Epithelial cell of prostate (primary cell): ENCODE measurements at regions not wholly inside any gene's neighbourhood (a gene's known extent, or its start where the extent isn't known, plus 50 kb on each side); places are given as distances from the start of the nearest gene placed in this dataset.
"Not testable (repeated sequence)": the region's sequence is repeated elsewhere in the genome, so short reads cannot be mapped to it uniquely, and the experiment has no call there.

Experiments
- DNase-seq: peaks from one replicate; pipeline ENCODE4 v3.0.0-alpha.2; 2011; ENCODE audit warnings: low read depth, low spot score
- H3K27ac ChIP-seq: fragments of 450-650 bp; 2 replicates; pipeline ENCODE4 v1.5.1; 2017; ENCODE audit warnings: mild to moderate bottlenecking

DNA sequence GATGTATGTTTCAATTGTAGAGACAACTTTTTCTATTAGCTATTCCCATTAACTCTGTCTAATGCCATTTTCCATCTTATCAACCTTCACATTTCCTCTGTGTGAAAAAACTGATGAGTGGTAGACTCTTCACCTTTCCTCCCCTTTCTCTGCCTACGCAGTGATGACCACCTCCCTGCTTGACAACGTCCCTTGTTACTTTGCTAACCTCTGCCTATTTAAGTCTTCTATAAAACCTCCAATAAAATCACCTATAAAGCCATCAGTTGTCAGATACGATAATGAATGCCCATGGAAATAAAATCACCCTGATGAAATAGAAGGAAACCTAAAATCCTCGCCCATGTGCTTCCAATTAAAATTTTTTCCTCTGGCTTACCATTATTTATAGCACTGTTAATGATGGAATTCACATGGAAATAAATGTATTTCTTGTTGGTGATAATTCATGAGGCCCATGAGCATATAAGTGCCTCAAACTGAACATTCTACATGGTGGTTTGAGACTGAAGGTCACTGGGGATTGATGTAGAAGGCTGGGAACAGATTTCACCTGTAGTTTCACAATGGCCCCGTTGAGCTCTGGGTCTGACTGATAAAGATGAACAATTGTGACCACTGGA, 1454.0 kb upstream of the SEL1L start:
- no peak overlapping the region for H3K27ac ChIP-seq
- DNase-seq: no peak

DNA sequence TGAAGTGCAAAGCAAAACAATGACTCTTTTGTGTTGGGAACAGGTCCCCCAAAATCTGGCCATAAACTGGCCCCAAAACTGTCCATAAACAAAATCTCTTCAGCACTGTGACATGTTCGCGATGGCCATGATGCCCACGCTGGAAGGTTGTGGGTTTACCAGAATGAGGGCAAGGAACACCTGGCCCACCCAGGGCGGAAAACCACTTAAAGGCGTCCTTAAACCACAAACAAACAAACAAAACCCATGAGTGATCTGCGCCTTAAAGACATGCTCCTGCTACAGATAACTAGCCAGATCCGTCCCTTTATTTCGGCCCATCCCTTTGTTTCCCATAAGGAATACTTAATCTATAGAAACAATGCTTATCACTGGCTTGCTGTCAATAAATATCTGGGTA, 1460.9 kb upstream of the SEL1L start:
- H3K27ac ChIP-seq, DNase-seq: not testable (repeated sequence)

DNA sequence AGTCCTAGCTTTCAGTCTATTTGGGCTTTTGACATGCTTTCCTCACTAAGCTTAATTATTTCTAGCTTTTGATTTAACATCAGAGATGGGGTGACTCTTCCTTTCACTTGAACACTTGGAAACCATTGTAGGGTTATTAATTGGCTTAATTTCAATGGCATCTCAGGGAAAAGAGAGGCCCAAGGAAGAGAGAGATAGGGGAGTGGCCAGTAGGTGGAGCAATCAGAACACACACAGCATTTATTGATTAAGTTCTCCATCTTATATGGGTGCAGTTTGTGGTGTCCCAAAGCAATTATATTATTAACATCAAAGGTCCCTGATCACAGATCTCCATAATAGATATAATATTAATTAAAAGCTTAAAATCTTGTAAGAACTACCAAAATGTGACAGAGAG, 1466.1 kb upstream of the SEL1L start:
- DNase-seq: no peak

GRCh38 chr14:83004456-83005006, 1470.9 kb upstream of the SEL1L start:
- DNase-seq: no peak
- no peak overlapping the region for H3K27ac ChIP-seq

More for the DNA sequence above, 1466.1 kb upstream of the SEL1L start:
- H3K27ac ChIP-seq: no peak overlapping the region

GRCh38 chr14:83006121-83006670, 1472.5 kb upstream of the SEL1L start:
- DNase-seq: no peak
- no peak overlapping the region for H3K27ac ChIP-seq

DNA sequence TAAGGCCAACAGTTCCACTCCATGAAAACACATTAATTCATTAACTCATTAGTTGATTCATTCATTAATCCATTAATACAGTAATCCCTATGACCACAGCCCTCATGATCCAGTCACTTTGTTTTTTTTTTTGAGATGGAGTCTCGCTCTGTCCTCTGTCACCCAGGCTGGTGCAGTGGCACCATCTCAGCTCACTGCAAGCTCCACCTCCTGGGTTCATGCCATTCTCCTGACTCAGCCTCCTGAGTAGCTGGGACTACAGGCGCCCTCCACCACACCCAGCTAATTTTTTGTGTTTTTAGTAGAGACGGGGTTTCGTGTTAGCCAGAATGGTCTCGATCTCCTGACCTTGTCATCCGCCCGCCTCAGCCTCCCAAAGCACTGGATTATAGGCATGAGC, 1473.4 kb upstream of the SEL1L start:
- not testable (repeated sequence) for DNase-seq, H3K27ac ChIP-seq

GRCh38 chr14:83007641-83008225, 1474.1 kb upstream of the SEL1L start:
- H3K27ac ChIP-seq: no peak overlapping the region
- DNase-seq: no peak

- no peak for DNase-seq
- H3K27ac ChIP-seq: no peak overlapping the region
Measured at GRCh38 chr14:83017296-83017695, 1483.6 kb upstream of the SEL1L start.

GRCh38 chr14:83019744-83020414, 1486.2 kb upstream of the SEL1L start:
- DNase-seq: no peak
- no peak overlapping the region for H3K27ac ChIP-seq

GRCh38 chr14:83021323-83021722, 1487.7 kb upstream of the SEL1L start:
- DNase-seq: no peak
- H3K27ac ChIP-seq: no peak overlapping the region

DNA sequence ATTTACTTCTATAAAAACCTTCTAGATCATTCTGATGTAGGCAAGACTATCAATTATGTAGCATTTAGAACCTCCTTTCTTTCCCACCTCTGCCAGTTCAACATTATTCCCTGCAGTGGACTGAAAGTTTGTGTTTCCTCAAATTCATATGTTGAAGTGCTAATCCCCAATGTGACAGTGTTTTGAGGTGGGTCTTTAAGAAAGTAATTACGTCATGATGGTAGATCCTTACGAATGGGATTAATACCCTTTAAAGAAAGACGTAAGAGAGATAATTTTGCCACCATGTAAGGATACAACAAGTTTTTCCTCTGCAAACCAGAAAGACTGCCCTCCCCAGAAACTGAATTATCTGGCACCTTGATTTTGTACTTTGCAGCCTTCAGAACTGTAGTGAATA, 1489.7 kb upstream of the SEL1L start:
- no peak for DNase-seq
- H3K27ac ChIP-seq: no peak overlapping the region

GRCh38 chr14:83041224-83041623, 1507.6 kb upstream of the SEL1L start:
- DNase-seq: no peak
- H3K27ac ChIP-seq: no peak overlapping the region

DNA sequence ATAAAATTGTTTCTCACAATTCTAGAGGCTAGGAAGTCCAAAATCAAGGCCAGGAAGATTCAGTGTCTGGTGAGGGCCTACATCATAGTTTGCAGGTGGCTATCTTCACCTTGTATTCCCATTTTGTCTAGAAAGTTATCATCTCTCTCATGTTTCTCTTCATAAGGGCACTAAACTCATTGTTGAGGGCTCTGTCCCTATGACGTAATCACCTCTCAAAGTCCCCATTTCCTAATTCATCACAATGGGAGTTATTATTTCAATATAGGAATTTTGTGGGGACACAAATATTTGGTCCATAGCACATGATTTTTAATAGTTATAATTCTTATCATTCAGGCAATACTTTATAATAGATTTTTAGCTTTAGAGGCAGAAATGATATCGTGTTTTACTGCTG, 1509.2 kb upstream of the SEL1L start:
- H3K27ac ChIP-seq: no peak overlapping the region
- DNase-seq: no peak

DNA sequence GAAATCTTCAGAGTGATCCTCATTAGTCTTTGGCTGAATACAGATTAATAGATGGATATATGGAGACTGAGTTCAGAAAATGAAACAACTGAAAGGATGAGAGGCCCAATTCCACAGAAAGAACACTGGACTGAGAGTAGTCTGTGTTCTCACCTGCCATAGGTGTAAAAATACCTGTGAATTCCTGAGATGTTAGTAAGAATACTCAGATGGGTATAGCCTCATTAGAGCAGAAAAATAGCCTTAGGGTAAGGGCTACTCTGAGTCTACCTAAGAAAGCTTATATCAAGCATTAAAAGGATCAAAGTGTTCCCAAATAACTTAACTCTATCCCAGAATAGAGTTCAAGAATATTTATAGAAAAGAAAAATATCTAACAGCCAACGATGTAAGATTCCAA, 1510.3 kb upstream of the SEL1L start:
- no peak overlapping the region for H3K27ac ChIP-seq
- DNase-seq: peak; percentile 3

DNA sequence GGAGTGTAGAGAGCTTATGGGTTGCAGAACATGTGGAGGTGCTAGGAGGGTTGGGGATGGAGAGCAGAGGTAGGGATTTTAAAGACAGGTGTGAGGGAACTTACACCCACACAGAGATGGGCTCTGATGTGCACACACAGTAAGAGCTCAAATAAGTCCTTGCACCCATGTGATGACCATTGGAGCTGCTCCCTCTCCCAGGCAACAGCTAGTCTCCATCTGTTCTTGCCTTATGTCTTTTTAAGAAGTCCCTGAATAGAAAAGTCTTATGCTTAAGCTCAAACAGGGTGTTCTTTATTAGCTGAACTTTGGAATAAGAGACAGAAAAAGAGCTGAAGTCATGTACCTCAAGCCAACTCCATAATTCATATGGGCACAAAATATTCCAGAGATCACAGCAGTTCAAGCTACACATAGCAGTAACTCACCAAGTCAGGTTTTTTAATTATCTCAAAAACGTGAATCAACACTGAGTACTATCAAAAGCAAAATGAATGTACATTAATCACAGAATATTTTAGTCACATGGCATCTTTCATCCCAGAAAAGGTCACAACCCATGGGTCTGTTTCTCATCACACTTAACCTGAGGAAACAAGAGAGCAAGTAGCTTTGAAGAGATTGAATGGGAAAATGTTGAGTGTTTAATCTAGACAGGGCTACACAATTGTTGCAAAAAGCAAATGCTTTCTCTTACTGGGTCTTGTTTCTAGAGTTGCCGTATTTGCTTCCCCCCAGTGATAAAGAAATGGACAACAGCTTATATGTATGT, 1513.6 kb upstream of the SEL1L start:
- no peak overlapping the region for H3K27ac ChIP-seq
- no peak for DNase-seq

GRCh38 chr14:83053022-83053710, 1519.5 kb upstream of the SEL1L start:
- H3K27ac ChIP-seq: no peak overlapping the region
- no peak for DNase-seq

GRCh38 chr14:83058068-83058467, 1524.4 kb upstream of the SEL1L start:
- no peak for DNase-seq
- no peak overlapping the region for H3K27ac ChIP-seq

GRCh38 chr14:83071888-83072501, 1538.3 kb upstream of the SEL1L start:
- no peak overlapping the region for H3K27ac ChIP-seq
- DNase-seq: no peak

DNA sequence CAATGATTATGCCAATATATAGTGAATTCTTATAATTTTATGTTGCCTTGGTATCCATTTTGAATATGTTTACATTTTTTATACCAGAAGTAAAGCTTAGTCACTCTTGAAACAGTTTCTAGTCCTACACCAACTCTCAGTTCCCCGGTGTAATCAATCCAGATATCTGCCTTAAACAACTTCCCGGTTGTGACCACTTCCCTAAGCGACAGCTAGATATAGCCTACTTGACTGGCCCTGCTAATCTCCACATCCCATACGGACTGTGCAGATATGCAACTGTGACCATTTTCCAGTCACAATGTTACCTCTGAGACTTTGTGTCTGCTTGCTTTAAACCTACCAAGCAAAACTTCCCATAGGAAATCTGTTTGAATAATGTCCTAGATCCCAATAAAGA, 1551.5 kb upstream of the SEL1L start:
- DNase-seq: no peak
- H3K27ac ChIP-seq: no peak overlapping the region

DNA sequence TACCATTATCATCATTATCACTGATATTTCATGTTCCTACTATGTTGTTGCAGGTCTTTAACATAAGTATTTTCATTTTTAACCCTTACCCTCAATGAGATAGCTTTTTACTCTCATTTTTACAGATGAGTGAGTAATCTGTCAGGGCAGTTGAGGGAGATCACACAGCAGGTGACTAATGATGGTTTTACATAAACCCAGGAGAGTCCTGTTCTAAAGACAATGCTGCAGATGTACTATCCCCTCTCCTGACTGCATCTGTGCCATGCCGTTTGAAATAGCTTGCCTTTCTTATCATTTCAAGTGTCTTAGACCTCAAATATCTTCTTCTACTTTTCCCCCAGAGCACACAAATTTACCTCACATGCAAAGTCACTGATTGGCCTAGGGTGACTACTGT, 1552.1 kb upstream of the SEL1L start:
- H3K27ac ChIP-seq: no peak overlapping the region
- DNase-seq: no peak
